Brain microvascular endothelial cell (primary cell): ENCODE measurements at regions not wholly inside any gene's neighbourhood (a gene's known extent, or its start where the extent isn't known, plus 50 kb on each side); places are given as distances from the start of the nearest gene placed in this dataset.

Source experiments
- DNase-seq: peaks from one replicate; pipeline ENCODE4 v3.0.0-alpha.2; 2020
- H3K27ac ChIP-seq: fragments of 250-450 bp; sonication (Bioruptor Pico); 2 replicates; pipeline ENCODE4 v1.5.1; 2020; ENCODE audit warnings: mild to moderate bottlenecking, moderate library complexity
- H3K27me3 ChIP-seq: fragments of 250-450 bp; sonication (Bioruptor Pico); replicated peaks from 2 replicates; pipeline ENCODE4 v1.5.1; 2020; ENCODE audit warnings: mild to moderate bottlenecking
- H3K36me3 ChIP-seq: fragments of 250-450 bp; sonication (Bioruptor Pico); replicated peaks from 2 replicates; pipeline ENCODE4 v1.5.1; 2020; ENCODE audit warnings: mild to moderate bottlenecking
- H3K4me3 ChIP-seq: 2 replicates; pipeline ENCODE4 v1.5.1; 2011; ENCODE audit warnings: low read depth, mild to moderate bottlenecking, control low read depth, low read length, moderate library complexity
- in situ Hi-C: cut with HindIII; loops from 2 replicates; pipeline ENCODE4 v1.10.0; 2017; ENCODE audit warnings: low sequenced_read_pairs, low pct_ligation_motif_present
- TF ChIP-seq, protein P1 (sequence below): IDR thresholded peaks from 2 replicates; pipeline ENCODE4 v1.5.1; 2011; ENCODE audit warnings: low read depth, mild to moderate bottlenecking, moderate library complexity, low read length, control low read depth, inconsistent platforms; ENCODE audit errors: missing control alignments

GRCh38 chr2:52844701-52845423, 922.7 kb upstream of the CHAC2 start:
- in situ Hi-C loops: no loop called here
- H3K36me3 ChIP-seq: no peaks in the 10 kb centered on the region
- H3K27ac ChIP-seq: no peak overlapping the region
- TF ChIP-seq, protein P1, sequence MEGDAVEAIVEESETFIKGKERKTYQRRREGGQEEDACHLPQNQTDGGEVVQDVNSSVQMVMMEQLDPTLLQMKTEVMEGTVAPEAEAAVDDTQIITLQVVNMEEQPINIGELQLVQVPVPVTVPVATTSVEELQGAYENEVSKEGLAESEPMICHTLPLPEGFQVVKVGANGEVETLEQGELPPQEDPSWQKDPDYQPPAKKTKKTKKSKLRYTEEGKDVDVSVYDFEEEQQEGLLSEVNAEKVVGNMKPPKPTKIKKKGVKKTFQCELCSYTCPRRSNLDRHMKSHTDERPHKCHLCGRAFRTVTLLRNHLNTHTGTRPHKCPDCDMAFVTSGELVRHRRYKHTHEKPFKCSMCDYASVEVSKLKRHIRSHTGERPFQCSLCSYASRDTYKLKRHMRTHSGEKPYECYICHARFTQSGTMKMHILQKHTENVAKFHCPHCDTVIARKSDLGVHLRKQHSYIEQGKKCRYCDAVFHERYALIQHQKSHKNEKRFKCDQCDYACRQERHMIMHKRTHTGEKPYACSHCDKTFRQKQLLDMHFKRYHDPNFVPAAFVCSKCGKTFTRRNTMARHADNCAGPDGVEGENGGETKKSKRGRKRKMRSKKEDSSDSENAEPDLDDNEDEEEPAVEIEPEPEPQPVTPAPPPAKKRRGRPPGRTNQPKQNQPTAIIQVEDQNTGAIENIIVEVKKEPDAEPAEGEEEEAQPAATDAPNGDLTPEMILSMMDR: no peak
- H3K4me3 ChIP-seq: no peak overlapping the region
- peak; percentile 25 for DNase-seq
- no peaks in the 10 kb centered on the region for H3K27me3 ChIP-seq

DNA sequence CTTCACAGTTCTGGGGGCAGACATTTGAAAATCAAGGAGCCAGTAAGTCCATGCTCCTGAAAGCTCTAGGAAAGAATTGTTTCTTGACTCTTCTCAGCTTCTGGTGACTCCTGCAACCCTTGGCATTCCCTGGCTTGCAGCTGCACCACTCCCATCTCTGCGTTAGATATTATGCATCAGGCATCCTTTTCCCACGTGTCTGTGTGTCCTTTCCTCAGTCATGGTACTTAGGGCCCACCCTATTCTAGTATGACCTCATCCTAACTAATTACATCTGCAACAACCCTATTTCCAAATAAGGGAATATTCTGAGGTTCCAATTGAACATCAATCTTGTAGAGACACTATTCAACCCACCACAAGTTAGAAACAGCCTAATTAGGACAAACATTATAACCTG, 931.7 kb upstream of the CHAC2 start:
- H3K27ac ChIP-seq: no peak overlapping the region
- in situ Hi-C loops: no loop called here
- no peaks in the 10 kb centered on the region for H3K27me3 ChIP-seq
- TF ChIP-seq, protein P1: no peak
- H3K4me3 ChIP-seq: no peak overlapping the region
- no peaks in the 10 kb centered on the region for H3K36me3 ChIP-seq
- no peak for DNase-seq

DNA sequence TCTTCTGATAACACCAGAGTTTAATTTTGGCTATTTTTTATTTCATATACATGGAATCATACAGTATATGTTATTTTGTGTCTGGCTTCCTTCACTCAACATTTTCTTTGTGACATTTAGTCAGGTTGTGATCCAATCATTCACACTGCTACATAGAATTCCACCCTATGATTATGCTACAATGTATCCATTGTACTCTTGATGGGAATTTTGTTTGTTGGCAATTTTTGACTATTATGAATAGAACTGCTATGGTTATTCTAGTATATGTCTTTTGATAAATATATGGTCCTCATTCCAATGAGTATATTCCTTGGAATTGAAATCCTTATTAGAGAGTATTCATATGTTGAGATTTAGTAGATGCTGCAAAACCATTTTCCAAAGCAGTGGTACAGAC, 936.4 kb upstream of the CHAC2 start:
- H3K4me3 ChIP-seq: no peak overlapping the region
- DNase-seq: no peak
- H3K27me3 ChIP-seq: no peaks in the 10 kb centered on the region
- in situ Hi-C loops: no loop called here
- no peaks in the 10 kb centered on the region for H3K36me3 ChIP-seq
- no peak overlapping the region for H3K27ac ChIP-seq
- TF ChIP-seq, protein P1: no peak

GRCh38 chr2:52828112-52828511, 939.5 kb upstream of the CHAC2 start:
- in situ Hi-C loops: no loop called here
- Histone ChIP-seq H3K27ac (no peak overlapping the region), H3K36me3 (no peaks in the 10 kb centered on the region), H3K4me3 (no peak overlapping the region), H3K27me3 (no peaks in the 10 kb centered on the region)
- no peak for DNase-seq
- TF ChIP-seq, protein P1: no peak

GRCh38 chr2:52821631-52822030, 946.0 kb upstream of the CHAC2 start:
- in situ Hi-C loops: no loop called here
- Histone ChIP-seq H3K4me3 (no peak overlapping the region), H3K36me3 (no peaks in the 10 kb centered on the region), H3K27ac (no peak overlapping the region), H3K27me3 (no peaks in the 10 kb centered on the region)
- no peak for DNase-seq
- TF ChIP-seq, protein P1: peak; percentile 54

GRCh38 chr2:52818958-52819357, 948.6 kb upstream of the CHAC2 start:
- H3K27me3 ChIP-seq: no peaks in the 10 kb centered on the region
- TF ChIP-seq, protein P1: no peak
- no peak overlapping the region for H3K27ac ChIP-seq
- no peaks in the 10 kb centered on the region for H3K36me3 ChIP-seq
- in situ Hi-C loops: no loop called here
- no peak for DNase-seq
- no peak overlapping the region for H3K4me3 ChIP-seq
